BE2C (cell line): ENCODE measurements at regions not wholly inside any gene's neighbourhood (a gene's known extent, or its start where the extent isn't known, plus 50 kb on each side); places are given as distances from the start of the nearest gene placed in this dataset.

Experiments
- DNase-seq: peaks from one replicate; pipeline ENCODE4 v3.0.0-alpha.2; 2020
- H3K27me3 ChIP-seq: fragments of 250-450 bp; sonication (Bioruptor Pico); 2 replicates; pipeline ENCODE4 v1.5.1; 2020; ENCODE audit warnings: mild to moderate bottlenecking
- H3K36me3 ChIP-seq: fragments of 250-450 bp; sonication (Bioruptor Pico); 2 replicates; pipeline ENCODE4 v1.5.1; 2020; ENCODE audit warnings: mild to moderate bottlenecking
- H3K4me1 ChIP-seq: fragments of 250-450 bp; sonication (Bioruptor Pico); 2 replicates; pipeline ENCODE4 v1.5.1; 2020
- H3K4me3 ChIP-seq: 2 replicates; pipeline ENCODE4 v1.5.1; 2011; ENCODE audit warnings: low read depth, low read length
- H3K9me3 ChIP-seq: fragments of 250-450 bp; sonication (Bioruptor Pico); 2 replicates; pipeline ENCODE4 v1.5.1; 2020
- CTCF ChIP-seq: IDR thresholded peaks from 2 replicates; pipeline ENCODE4 v1.5.1; 2012; ENCODE audit warnings: mild to moderate bottlenecking, low read depth, low read length

DNA sequence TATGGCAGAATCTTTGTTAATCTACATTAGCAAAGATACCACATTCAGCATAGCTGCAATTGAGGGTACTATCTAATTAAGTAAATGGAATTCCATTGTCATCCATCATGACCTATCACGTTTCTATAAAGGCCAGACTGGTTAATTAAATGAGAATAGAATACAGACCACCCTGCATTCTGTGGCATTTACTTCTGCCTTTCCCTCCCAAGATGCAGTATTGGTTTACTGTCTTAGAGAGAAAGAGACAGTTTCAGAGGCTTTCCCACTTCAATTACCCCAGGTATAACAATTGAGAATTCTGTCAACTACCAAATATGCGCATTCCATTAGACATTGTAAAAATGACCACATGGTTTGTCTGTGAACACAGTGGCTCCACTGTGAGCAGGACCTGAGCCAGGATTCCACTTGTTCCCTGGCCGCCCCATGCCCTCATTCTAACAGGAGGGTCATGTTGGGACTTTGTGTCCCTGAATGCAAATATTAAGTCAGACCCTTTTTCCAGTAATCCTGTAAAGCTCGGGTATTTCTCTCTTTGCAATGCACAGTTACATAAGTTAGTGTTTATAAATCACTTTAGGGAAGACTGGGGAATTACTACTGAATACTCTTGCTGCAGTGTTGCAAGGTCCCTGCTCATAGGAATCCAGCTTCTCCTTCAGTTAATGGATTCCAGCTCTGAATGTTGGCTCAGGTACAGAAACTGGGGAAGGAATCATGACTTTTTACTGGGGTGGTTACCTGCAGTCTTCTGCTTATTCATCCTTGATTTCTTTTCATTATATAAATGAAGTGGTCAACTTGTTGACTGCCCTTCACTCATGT, 261.0 kb downstream of the PDGFC start:
- TF ChIP-seq CTCF: no peak
- DNase-seq: no peak
- no peaks in the 10 kb centered on the region for H3K9me3 ChIP-seq
- H3K36me3 ChIP-seq: no peaks in the 10 kb centered on the region
- H3K4me3 ChIP-seq: no peak overlapping the region
- H3K4me1 ChIP-seq: no peaks in the 10 kb centered on the region
- no peaks in the 10 kb centered on the region for H3K27me3 ChIP-seq

DNA sequence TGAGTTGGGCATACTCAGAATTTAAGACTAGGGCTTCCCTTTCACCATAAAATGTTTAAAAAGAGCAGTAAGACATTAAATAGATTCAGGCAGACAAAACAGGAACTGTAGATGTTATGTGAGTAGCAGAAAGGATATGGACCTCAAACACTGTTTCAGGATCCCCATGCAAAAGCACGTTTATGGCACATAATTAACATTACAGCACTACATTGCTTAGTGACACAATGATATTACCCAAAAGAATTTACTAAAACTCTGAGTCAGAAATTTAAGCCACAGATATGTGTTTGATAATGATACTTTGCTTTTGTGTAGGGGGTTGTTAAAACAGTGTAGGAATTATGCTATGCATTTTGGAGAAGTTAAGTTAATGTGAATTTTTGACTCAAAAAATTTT, 266.3 kb downstream of the PDGFC start:
- no peak for TF ChIP-seq CTCF
- Histone ChIP-seq H3K9me3 (no peaks in the 10 kb centered on the region), H3K4me3 (no peak overlapping the region), H3K27me3 (no peaks in the 10 kb centered on the region), H3K4me1 (no peaks in the 10 kb centered on the region), H3K36me3 (no peaks in the 10 kb centered on the region)
- DNase-seq: no peak

DNA sequence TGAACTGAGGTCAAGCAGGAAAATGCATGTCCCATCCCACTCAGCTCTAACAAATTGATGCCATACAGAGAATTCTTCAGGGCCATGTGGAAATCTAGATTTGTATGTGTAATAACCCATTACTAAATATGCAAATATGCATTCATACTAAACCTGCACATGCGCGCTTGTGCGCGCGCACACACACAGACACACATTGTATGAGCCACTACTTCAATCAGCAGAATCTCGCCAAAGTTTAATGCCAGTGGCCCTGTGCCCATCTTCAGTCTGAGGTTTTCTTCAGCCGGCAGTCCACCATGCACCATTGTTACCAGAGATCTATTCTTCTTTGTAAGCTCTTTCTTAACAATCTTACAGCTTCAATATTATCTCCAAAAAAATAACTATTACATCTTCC, 276.4 kb downstream of the PDGFC start:
- DNase-seq: no peak
- H3K9me3 ChIP-seq: no peaks in the 10 kb centered on the region

GRCh38 chr4:156694413-156694812, 277.2 kb downstream of the PDGFC start:
- no peak for DNase-seq
- no peak for TF ChIP-seq CTCF

More for the DNA sequence above, 276.4 kb downstream of the PDGFC start:
- H3K4me1 ChIP-seq: no peaks in the 10 kb centered on the region
- no peak for TF ChIP-seq CTCF
- no peaks in the 10 kb centered on the region for H3K27me3 ChIP-seq
- H3K4me3 ChIP-seq: no peak overlapping the region
- H3K36me3 ChIP-seq: no peaks in the 10 kb centered on the region

GRCh38 chr4:156693557-156693956, 278.0 kb downstream of the PDGFC start:
- H3K4me1 ChIP-seq: no peaks in the 10 kb centered on the region
- H3K36me3 ChIP-seq: no peaks in the 10 kb centered on the region
- H3K9me3 ChIP-seq: no peaks in the 10 kb centered on the region
- no peak for TF ChIP-seq CTCF
- no peak for DNase-seq
- no peak overlapping the region for H3K4me3 ChIP-seq
- H3K27me3 ChIP-seq: no peaks in the 10 kb centered on the region

More at GRCh38 chr4:156694413-156694812, 277.2 kb downstream of the PDGFC start:
- Histone ChIP-seq H3K4me1 (no peaks in the 10 kb centered on the region), H3K27me3 (no peaks in the 10 kb centered on the region), H3K9me3 (no peaks in the 10 kb centered on the region), H3K4me3 (no peak overlapping the region), H3K36me3 (no peaks in the 10 kb centered on the region)

- H3K4me1 ChIP-seq: no peaks in the 10 kb centered on the region
- no peaks in the 10 kb centered on the region for H3K27me3 ChIP-seq
- DNase-seq: no peak
- H3K36me3 ChIP-seq: no peaks in the 10 kb centered on the region
- H3K4me3 ChIP-seq: no peak overlapping the region
- no peaks in the 10 kb centered on the region for H3K9me3 ChIP-seq
- TF ChIP-seq CTCF: no peak
Measured at GRCh38 chr4:156692016-156692415, 279.6 kb downstream of the PDGFC start.
